ENCODE measurements at regions not wholly inside any gene's neighbourhood (a gene's known extent, or its start where the extent isn't known, plus 50 kb on each side); places are given as distances from the start of the nearest gene placed in this dataset.

DNA sequence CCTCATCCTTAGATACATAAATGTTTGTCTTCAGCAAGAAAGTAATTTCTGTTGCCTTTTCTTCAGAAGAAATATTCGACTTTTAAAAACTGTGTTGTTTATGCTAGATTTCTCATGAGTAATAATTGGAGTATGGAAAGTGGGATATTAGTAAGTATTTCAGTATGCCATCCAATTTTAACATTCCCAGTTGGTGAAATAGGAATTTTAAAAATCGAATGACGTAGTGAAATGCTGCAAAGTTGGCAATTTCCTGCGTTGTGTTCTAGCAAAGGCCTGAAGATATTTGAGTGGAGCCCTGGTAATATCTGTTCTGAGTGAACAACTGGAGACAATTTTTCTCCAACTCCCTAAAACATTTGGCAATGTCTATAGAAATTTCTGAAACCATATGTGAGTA lies 190.1 kb downstream of the ZNF330 start:
- in situ Hi-C loops (cut with MboI; ENCODE audit: low pct_ligation_motif_present in 1 of 4, low pct_unique_long_range_greater_than_20kb in 1 of 4, low sequenced_read_pairs in 3 of 4) = no loop called here
- Histone ChIP-seq H3K4me1 (no peaks in the 10 kb centered on the region), H3K36me3 (no peaks in the 10 kb centered on the region), H3K27ac (no peak overlapping the region), H3K27me3 (no peaks in the 10 kb centered on the region), H3K4me3 (no peak overlapping the region), H3K9me3 (no peaks in the 10 kb centered on the region)
- TF ChIP-seq EP300 (IDR thresholded peaks at IDR 0.05; ENCODE audit: low read depth) (no peak), POLR2A (IDR thresholded peaks at IDR 0.05) (no peak), CTCF (IDR thresholded peaks at IDR 0.05) (no peak), POLR2AphosphoS5 (IDR thresholded peaks at IDR 0.05) (no peak)
- WGBS, 2 donors (ENCODE audit: low coverage in 1 of 2) = 76 to 90% methylated on average over 4 of the region's 4 CpGs
- intact Hi-C loops (cut with DNase I; ENCODE audit: low total_unique reads) = no loop called here
- no peak for DNase-seq

- Histone ChIP-seq H3K27ac (no peak overlapping the region), H3K9me3 (no peaks in the 10 kb centered on the region), H3K4me3 (no peak overlapping the region), H3K27me3 (no peaks in the 10 kb centered on the region), H3K36me3 (no peaks in the 10 kb centered on the region), H3K4me1 (no peaks in the 10 kb centered on the region)
- WGBS, 2 donors (ENCODE audit: low coverage in 1 of 2) = 81 to 92% methylated on average over 1 of the region's 1 CpG
- no peak for TF ChIP-seq EP300 (IDR thresholded peaks at IDR 0.05; ENCODE audit: low read depth)
- TF ChIP-seq POLR2AphosphoS5 (IDR thresholded peaks at IDR 0.05) = no peak
- TF ChIP-seq CTCF (IDR thresholded peaks at IDR 0.05) = no peak
- no peak for TF ChIP-seq POLR2A (IDR thresholded peaks at IDR 0.05)
- intact Hi-C loops (cut with DNase I; ENCODE audit: low total_unique reads) = no loop called here
- in situ Hi-C loops (cut with MboI; ENCODE audit: low pct_ligation_motif_present in 1 of 4, low pct_unique_long_range_greater_than_20kb in 1 of 4, low sequenced_read_pairs in 3 of 4) = no loop called here
- no peak for DNase-seq
Observed at GRCh38 chr4:141411936-141412335, 191.2 kb downstream of the ZNF330 start.

GRCh38 chr4:141413366-141413765 lies 192.7 kb downstream of the ZNF330 start:
- no peaks in the 10 kb centered on the region for H3K27me3 ChIP-seq
- H3K36me3 ChIP-seq = no peaks in the 10 kb centered on the region
- H3K4me3 ChIP-seq = no peak overlapping the region
- H3K4me1 ChIP-seq = no peaks in the 10 kb centered on the region
- H3K27ac ChIP-seq = no peak overlapping the region
- no peak for DNase-seq
- no peaks in the 10 kb centered on the region for H3K9me3 ChIP-seq
- intact Hi-C loops (cut with DNase I; ENCODE audit: low total_unique reads) (no loop called here), in situ Hi-C loops (cut with MboI; ENCODE audit: low pct_ligation_motif_present in 1 of 4, low pct_unique_long_range_greater_than_20kb in 1 of 4, low sequenced_read_pairs in 3 of 4) (no loop called here)
- TF ChIP-seq CTCF (IDR thresholded peaks at IDR 0.05) (no peak), EP300 (IDR thresholded peaks at IDR 0.05; ENCODE audit: low read depth) (no peak), POLR2A (IDR thresholded peaks at IDR 0.05) (no peak), POLR2AphosphoS5 (IDR thresholded peaks at IDR 0.05) (no peak)
- WGBS, 2 donors (ENCODE audit: low coverage in 1 of 2) = 38 to 72% methylated on average over 2 of the region's 2 CpGs

- no peaks in the 10 kb centered on the region for H3K9me3 ChIP-seq
- WGBS, 2 donors (ENCODE audit: low coverage in 1 of 2) = 56 to 74% methylated on average over 2 of the region's 2 CpGs
- TF ChIP-seq CTCF (IDR thresholded peaks at IDR 0.05) (no peak), EP300 (IDR thresholded peaks at IDR 0.05; ENCODE audit: low read depth) (no peak), POLR2A (IDR thresholded peaks at IDR 0.05) (no peak), POLR2AphosphoS5 (IDR thresholded peaks at IDR 0.05) (no peak)
- no peaks in the 10 kb centered on the region for H3K27me3 ChIP-seq
- no peaks in the 10 kb centered on the region for H3K4me1 ChIP-seq
- H3K36me3 ChIP-seq = no peaks in the 10 kb centered on the region
- no peak overlapping the region for H3K27ac ChIP-seq
- H3K4me3 ChIP-seq = no peak overlapping the region
- in situ Hi-C loops (cut with MboI; ENCODE audit: low pct_ligation_motif_present in 1 of 4, low pct_unique_long_range_greater_than_20kb in 1 of 4, low sequenced_read_pairs in 3 of 4) = no loop called here
- intact Hi-C loops (cut with DNase I; ENCODE audit: low total_unique reads) = no loop called here
- DNase-seq = no peak
Observed at GRCh38 chr4:141415651-141416050, 195.0 kb downstream of the ZNF330 start.
